ENCODE measurements at regions not wholly inside any gene's neighbourhood (a gene's known extent, or its start where the extent isn't known, plus 50 kb on each side); places are given as distances from the start of the nearest gene placed in this dataset.

- no peak for DNase-seq (ENCODE audit: insufficient read length, low spot score)
- TF ChIP-seq POLR2AphosphoS5 (IDR thresholded peaks at IDR 0.05; ENCODE audit: low read depth, low read length) = no peak
- FAIRE-seq = no peak
Measured at GRCh38 chr12:91591639-91591987, 409.0 kb upstream of the DCN start.

GRCh38 chr12:91590966-91591638 is 408.5 kb upstream of the DCN start:
- no peak for DNase-seq (ENCODE audit: insufficient read length, low spot score)
- no peak for FAIRE-seq

GRCh38 chr12:91588874-91589454 is 406.3 kb upstream of the DCN start:
- no peak for FAIRE-seq
- DNase-seq (ENCODE audit: insufficient read length, low spot score) = no peak

More at GRCh38 chr12:91590966-91591638, 408.5 kb upstream of the DCN start:
- TF ChIP-seq TAF1 (IDR thresholded peaks at IDR 0.05; ENCODE audit: low read depth, low read length) (no peak), POU2F2 (IDR thresholded peaks at IDR 0.05; ENCODE audit: low read depth, low read length) (no peak), POLR2A (IDR thresholded peaks at IDR 0.05; ENCODE audit: low read depth, low read length) (no peak), PAX5 (IDR thresholded peaks at IDR 0.05; ENCODE audit: insufficient read depth, low read length, severe bottlenecking) (no peak), POLR2AphosphoS5 (IDR thresholded peaks at IDR 0.05; ENCODE audit: low read depth, low read length) (no peak), SPI1 (IDR thresholded peaks at IDR 0.05; ENCODE audit: low read depth, low read length) (no peak)

DNA sequence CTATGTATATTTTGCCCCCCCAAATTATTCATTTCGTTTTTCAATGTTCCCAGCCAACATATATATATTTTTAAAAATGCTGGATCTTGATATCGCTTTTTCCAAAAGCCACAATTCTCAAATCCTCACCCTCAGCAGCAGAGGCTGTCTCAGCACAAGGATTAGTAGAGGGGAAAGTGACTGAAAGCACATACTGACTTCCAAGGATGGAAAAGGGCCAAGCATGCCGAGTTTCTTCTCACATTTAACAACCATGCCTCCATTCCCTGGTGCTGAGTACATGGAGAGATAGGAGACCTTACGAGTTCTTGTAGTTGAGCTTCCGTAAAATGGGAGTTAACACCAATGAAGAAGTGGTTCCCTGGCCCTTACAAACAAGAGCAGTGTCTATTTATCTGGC is 403.4 kb upstream of the DCN start:
- TF ChIP-seq POLR2A (IDR thresholded peaks at IDR 0.05; ENCODE audit: low read depth, low read length) = no peak
- FAIRE-seq = no peak
- no peak for DNase-seq (ENCODE audit: insufficient read length, low spot score)

More at GRCh38 chr12:91588874-91589454, 406.3 kb upstream of the DCN start:
- peak; percentile 84 for TF ChIP-seq SPI1 (IDR thresholded peaks at IDR 0.05; ENCODE audit: low read depth, low read length)
- no peak for TF ChIP-seq PAX5 (IDR thresholded peaks at IDR 0.05; ENCODE audit: insufficient read depth, low read length, severe bottlenecking)

GRCh38 chr12:91582811-91583210 is 400.2 kb upstream of the DCN start:
- TF ChIP-seq POU2F2 (IDR thresholded peaks at IDR 0.05; ENCODE audit: low read depth, low read length) (no peak), SPI1 (IDR thresholded peaks at IDR 0.05; ENCODE audit: low read depth, low read length) (no peak), TAF1 (IDR thresholded peaks at IDR 0.05; ENCODE audit: low read depth, low read length) (no peak), PAX5 (IDR thresholded peaks at IDR 0.05; ENCODE audit: insufficient read depth, low read length, severe bottlenecking) (no peak), POLR2A (IDR thresholded peaks at IDR 0.05; ENCODE audit: low read depth, low read length) (no peak), POLR2AphosphoS5 (IDR thresholded peaks at IDR 0.05; ENCODE audit: low read depth, low read length) (no peak)

DNA sequence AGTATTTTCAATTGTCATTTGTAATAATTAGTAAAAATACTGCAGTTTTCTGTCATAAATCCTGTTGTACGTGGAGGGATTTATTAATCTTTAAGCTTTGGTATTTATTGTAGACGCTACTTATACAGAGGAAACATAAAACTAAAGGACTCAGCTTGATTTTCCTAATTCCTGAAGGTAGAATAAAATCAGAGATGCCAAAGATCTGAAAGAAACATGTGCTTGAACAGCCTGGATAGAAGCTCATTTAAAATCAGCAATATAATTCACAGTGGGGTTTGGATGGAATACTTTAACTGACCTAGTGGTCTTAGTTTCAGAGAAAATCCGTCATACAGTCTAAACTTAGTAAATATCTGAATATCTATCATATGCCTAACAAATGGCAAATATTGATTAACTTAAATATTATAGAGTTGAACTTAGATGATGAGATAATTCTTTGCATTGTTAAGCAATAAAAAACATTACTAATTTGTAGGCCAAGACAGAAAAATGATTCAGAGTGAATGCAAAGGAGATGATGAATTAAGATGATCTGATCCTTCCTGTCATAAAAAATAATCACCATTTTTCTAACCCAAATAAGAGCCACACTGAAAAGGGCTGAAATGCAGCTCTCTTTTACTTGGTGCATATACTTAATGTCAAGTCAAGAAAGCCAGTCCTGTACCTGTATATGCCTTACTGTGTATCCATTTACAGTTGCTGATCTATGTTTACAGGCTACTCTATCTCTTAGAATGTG is 397.1 kb upstream of the DCN start:
- TF ChIP-seq PAX5 (IDR thresholded peaks at IDR 0.05; ENCODE audit: insufficient read depth, low read length, severe bottlenecking) (no peak), POLR2A (IDR thresholded peaks at IDR 0.05; ENCODE audit: low read depth, low read length) (no peak), POU2F2 (IDR thresholded peaks at IDR 0.05; ENCODE audit: low read depth, low read length) (no peak), POLR2AphosphoS5 (IDR thresholded peaks at IDR 0.05; ENCODE audit: low read depth, low read length) (no peak), SPI1 (IDR thresholded peaks at IDR 0.05; ENCODE audit: low read depth, low read length) (no peak), TAF1 (IDR thresholded peaks at IDR 0.05; ENCODE audit: low read depth, low read length) (no peak)
- FAIRE-seq = no peak
- DNase-seq (ENCODE audit: insufficient read length, low spot score) = no peak

More at GRCh38 chr12:91582811-91583210, 400.2 kb upstream of the DCN start:
- DNase-seq (ENCODE audit: insufficient read length, low spot score) (no peak), FAIRE-seq (no peak)

DNA sequence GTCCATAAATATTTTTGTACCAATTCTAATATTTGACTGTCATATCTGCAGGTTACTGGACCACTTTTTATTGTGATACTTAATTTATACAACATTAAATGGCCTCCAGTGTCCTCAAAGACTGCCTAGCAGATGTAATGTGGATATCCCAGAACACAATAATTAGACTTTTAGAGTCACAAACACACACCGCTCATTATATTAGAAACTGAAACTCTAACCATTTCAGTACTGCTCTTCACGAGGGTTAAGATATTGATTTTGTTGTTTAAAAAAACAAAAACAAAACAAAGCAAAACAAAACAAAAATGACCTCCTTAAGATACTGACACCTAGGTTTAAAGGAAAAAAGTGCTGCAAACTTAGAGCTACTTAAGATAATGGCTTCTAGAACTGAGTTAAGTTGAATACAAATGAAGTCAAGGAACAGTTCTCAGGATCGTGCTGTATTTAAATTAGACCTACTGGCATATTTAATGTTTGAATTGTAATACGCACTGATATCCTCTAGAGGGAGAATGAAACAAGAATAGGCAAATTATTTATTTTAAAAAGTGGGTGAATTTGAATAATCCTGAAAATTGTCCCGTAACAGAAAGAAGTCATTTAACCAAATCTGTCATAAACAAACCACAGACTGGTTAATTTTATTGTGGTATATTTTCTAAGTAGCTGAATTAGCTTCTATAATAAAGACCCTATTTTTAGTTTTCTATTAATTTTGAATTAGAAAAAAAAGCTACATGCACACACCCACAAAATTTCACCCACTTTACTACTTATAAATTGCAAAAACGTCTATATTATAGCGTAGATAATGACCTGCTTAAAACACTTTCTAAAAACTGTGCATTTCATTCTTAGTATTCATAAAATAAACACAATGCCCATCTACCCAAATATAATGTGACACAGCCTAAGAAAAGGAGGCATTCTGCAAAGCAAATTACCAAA is 395.2 kb upstream of the DCN start:
- no peak for DNase-seq (ENCODE audit: insufficient read length, low spot score)
- no peak for FAIRE-seq
- TF ChIP-seq SPI1 (IDR thresholded peaks at IDR 0.05; ENCODE audit: low read depth, low read length) (no peak), POU2F2 (IDR thresholded peaks at IDR 0.05; ENCODE audit: low read depth, low read length) (no peak), PAX5 (IDR thresholded peaks at IDR 0.05; ENCODE audit: insufficient read depth, low read length, severe bottlenecking) (no peak), TAF1 (IDR thresholded peaks at IDR 0.05; ENCODE audit: low read depth, low read length) (no peak), POLR2AphosphoS5 (IDR thresholded peaks at IDR 0.05; ENCODE audit: low read depth, low read length) (no peak), POLR2A (IDR thresholded peaks at IDR 0.05; ENCODE audit: low read depth, low read length) (no peak)

DNA sequence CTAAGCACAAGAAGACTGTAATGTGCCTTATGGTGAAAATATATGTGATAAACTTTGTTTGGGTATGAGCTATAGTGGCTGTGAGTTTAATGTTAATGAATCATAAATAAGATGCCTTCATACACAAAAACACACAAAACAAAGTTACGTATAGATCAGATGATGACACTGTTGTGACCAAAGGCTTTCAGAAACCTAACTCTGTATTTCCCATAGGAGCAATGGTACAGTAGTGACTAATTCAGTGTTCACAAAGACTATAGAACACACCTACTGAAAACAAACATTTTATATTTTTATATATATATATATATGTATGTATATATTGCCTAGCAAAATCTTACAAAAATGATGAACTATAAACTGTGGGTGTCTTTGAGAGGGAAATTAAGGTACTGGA is 393.8 kb upstream of the DCN start:
- TF ChIP-seq TAF1 (IDR thresholded peaks at IDR 0.05; ENCODE audit: low read depth, low read length) = no peak
- no peak for TF ChIP-seq POLR2AphosphoS5 (IDR thresholded peaks at IDR 0.05; ENCODE audit: low read depth, low read length)
- no peak for TF ChIP-seq SPI1 (IDR thresholded peaks at IDR 0.05; ENCODE audit: low read depth, low read length)
- TF ChIP-seq POLR2A (IDR thresholded peaks at IDR 0.05; ENCODE audit: low read depth, low read length) = no peak
- no peak for TF ChIP-seq PAX5 (IDR thresholded peaks at IDR 0.05; ENCODE audit: insufficient read depth, low read length, severe bottlenecking)
- no peak for TF ChIP-seq POU2F2 (IDR thresholded peaks at IDR 0.05; ENCODE audit: low read depth, low read length)
- DNase-seq (ENCODE audit: insufficient read length, low spot score) (no peak), FAIRE-seq (no peak)

DNA sequence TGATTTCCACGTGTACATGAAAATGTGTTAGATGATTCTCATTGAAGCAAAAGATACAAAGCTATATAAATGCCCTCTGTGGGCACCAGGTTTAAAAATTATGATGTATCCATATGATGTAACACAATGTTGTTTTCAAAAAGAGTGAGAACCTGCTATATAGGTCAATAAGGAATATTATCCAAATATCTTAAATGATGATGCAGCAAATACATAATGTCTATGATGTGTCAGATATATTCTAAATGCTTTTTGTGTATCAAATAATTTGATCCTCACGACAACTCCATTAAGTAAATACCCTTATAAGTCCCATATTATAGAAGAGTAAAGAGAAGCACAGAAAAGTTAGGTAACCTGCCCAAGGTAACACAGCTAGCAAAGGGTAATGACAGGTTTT is 393.0 kb upstream of the DCN start:
- DNase-seq (ENCODE audit: insufficient read length, low spot score) = no peak
- TF ChIP-seq PAX5 (IDR thresholded peaks at IDR 0.05; ENCODE audit: insufficient read depth, low read length, severe bottlenecking) (no peak), POLR2AphosphoS5 (IDR thresholded peaks at IDR 0.05; ENCODE audit: low read depth, low read length) (no peak), TAF1 (IDR thresholded peaks at IDR 0.05; ENCODE audit: low read depth, low read length) (no peak), POLR2A (IDR thresholded peaks at IDR 0.05; ENCODE audit: low read depth, low read length) (no peak), SPI1 (IDR thresholded peaks at IDR 0.05; ENCODE audit: low read depth, low read length) (no peak), POU2F2 (IDR thresholded peaks at IDR 0.05; ENCODE audit: low read depth, low read length) (no peak)
- no peak for FAIRE-seq

Measured in GM12891 (cell line).